CMK (cell line): ENCODE measurements at regions not wholly inside any gene's neighbourhood (a gene's known extent, or its start where the extent isn't known, plus 50 kb on each side); places are given as distances from the start of the nearest gene placed in this dataset.
"Not testable (repeated sequence)": the region's sequence is repeated elsewhere in the genome, so short reads cannot be mapped to it uniquely, and the experiment has no call there.

Source experiments
- DNase-seq: peaks from one replicate; pipeline ENCODE4 v3.0.0-alpha.2; 2010; ENCODE audit warnings: low read depth

DNA sequence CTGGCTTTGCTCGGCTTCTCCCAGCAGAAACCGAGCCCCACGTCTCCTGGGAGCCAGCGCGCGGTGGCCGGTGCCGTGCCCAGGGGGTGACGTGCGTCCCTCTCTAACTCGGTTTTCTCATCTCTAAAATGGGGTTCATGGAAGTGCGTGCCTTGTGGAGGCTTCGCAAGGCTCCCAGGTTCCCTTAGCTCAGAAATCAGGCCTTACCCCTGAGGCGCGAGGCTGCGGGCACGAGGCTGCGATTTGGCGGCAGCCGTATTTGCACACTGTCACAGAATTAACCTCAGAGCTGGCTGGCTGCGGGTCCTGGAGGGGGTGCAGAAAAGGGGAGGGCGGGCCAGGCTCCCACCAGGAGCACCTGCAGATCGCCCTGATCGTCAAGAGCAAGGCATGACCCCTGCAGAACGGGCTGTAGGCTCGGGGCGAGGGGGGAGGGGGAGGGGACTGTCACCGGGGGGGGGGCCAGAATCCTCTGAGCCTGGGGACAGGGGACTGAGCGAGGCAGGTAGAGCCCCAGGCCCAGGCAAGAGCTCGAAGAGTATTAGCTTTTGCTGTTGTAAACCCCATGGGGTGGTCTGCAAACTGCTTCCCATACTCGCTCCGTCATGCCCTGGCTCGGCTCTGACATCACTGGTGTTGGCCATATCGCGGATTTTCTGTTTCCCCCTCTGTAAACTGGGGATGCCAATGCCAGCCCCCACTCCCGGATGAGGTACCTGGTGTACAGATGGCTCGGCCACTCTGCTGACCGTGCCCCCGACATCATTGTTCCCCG is 62.2 kb downstream of the CCNE1 start:
- DNase-seq, result no peak

- DNase-seq, result no peak
Measured at GRCh38 chr19:29875931-29876330, 64.1 kb downstream of the CCNE1 start.

DNA sequence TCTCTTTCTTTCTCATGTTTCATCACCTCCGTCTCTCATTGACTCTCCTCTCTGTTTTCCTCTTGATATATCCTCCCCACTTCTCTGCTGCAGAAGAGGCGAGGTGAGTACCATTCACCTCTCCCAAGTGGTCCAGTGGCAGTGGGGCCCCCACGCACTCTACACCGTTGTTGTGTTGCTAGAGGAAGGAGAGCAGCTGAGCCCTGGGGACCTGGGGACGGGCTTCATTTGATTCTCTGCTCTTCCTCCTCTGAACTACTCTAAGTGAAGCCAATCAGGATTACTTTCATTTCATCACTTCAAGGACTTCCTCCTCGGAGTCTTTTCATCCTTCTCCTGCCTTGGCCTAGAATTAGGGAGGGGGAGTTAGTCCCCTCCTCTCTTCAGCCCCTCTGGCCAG is 64.6 kb downstream of the CCNE1 start:
- DNase-seq, result no peak

- DNase-seq, result not testable (repeated sequence)
Measured at GRCh38 chr19:29876908-29877307, 65.1 kb downstream of the CCNE1 start.

- DNase-seq, result no peak
Measured at GRCh38 chr19:29878973-29879654, 62.9 kb upstream of the URI1 start.

DNA sequence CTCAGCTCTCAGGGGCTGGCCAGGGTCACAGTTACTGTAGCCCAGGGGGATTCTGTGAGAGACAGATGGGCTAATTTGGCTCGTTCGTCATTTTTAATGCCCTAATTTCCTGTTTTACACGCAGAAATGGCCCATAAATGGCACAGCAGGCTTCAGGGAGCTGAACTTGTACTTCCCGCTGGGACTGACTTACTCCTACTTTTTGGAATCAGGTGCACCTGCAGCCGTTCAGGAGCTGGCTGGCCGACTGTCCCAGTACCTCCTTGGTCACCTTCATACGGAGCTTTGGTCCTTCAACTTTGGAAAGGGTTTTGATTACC is 62.4 kb upstream of the URI1 start:
- no peak for DNase-seq

GRCh38 chr19:29880498-29881081 is 61.4 kb upstream of the URI1 start:
- no peak for DNase-seq

GRCh38 chr19:29881386-29881785 is 60.7 kb upstream of the URI1 start:
- no peak for DNase-seq

GRCh38 chr19:29882719-29883105 is 59.3 kb upstream of the URI1 start:
- DNase-seq, result no peak

DNA sequence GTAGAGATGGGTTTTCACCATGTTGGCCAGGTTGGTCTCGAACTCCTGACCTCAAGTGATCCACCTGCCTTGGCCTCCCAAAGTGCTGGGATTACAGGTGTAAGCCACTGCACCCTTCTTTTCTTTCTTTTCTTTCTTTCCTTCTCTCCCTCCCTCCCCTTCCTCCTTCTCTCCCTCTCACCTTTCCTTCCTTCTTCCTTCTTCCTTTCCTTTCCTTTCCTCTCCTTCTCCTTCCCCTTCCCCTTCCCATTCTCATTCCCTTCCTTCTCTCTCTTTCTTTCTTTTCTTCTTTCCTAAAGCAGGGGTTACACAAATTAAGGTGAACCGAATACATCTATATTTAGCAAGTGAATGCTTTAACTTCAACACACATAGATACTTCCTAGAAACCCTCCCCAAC is 58.0 kb upstream of the URI1 start:
- DNase-seq, result no peak

DNA sequence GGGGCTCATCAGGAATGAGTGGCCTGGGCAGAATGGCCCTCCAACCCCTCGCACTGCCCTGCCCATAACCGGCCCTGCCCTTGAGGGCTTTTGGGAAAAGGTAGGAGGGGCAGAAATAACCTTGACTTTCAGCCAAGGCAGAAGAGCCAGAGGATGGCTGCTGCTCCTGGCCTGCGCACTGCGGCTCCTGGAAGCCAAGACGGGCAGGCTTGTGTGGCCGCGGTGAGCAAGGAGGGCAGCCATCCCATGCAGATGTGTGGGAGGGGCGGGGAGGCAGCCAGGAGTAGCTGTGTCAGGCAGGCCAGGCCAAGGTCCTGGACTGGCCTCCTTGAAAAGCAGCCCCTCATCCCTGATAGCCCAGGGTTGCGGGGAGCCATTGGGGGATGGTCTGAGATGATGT is 57.6 kb upstream of the URI1 start:
- no peak for DNase-seq

DNA sequence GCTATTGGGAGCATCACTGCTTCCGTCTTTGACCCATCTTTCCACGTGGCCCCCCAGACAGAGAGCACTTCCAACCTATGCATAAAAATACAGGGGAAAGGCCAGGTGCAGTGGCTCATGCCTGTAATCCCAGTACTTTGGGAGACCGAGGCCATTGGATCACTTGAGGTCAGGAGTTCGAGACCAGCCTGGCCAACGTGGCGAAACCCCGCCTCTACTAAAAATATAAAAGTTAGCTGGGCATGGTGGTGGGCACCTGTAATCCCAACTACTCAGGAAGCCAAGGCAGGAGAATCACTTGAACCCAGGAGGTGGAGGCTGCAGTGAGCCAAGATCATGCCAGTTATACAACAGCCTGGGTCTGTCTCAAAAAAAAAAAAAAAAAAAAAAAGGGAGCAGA is 55.9 kb upstream of the URI1 start:
- not testable (repeated sequence) for DNase-seq

- no peak for DNase-seq
Measured at GRCh38 chr19:29886586-29886985, 55.5 kb upstream of the URI1 start.

GRCh38 chr19:29887442-29887855 is 54.6 kb upstream of the URI1 start:
- peak; percentile 63 for DNase-seq

- DNase-seq, result not testable (repeated sequence)
Measured at GRCh38 chr19:29888047-29888446, 54.0 kb upstream of the URI1 start.

DNA sequence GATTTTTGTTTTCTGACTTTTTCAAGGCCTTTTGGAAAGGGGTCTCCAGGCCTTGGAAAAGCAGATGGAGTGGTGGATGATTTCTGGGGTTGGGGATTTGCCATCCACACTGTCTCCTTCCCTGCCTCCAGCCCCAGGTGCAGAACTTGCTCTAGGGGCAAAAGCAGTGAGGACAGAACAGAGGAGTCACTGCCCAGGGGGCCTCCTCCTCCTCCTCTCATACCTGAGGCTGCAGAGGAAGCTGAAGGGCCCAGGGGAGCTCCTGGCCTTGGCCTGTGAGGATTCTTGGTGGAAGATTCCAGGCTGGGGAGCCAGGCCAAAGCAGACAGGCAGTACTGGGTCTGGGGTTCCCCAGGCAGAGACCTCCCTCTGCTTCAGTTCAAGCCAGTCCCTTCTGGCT is 52.3 kb upstream of the URI1 start:
- no peak for DNase-seq

GRCh38 chr19:29890392-29890791 is 51.6 kb upstream of the URI1 start:
- no peak for DNase-seq
